ENCODE measurements at regions not wholly inside any gene's neighbourhood (a gene's known extent, or its start where the extent isn't known, plus 50 kb on each side); places are given as distances from the start of the nearest gene placed in this dataset.

- Histone ChIP-seq H3K27ac (no peak overlapping the region), H3K27me3 (peaks cover 0 to 12% (median 0%) of the 10 kb centered on the region in 4 donors), H3K9me3 (no peaks in the 10 kb centered on the region), H3K4me1 (peaks cover 0 to 6% (median 0%) of the 10 kb centered on the region in 3 donors), H3K36me3 (no peaks in the 10 kb centered on the region), H3K4me3 (no peak overlapping the region)
- intact Hi-C loops (cut with DNase I), result loop anchor here (5.0 kb wide), 1 partner anchor 131 kb away; no protein-coding TSS in a partner anchor
- WGBS, 2 donors, result 67 to 93% methylated on average over 3 of the region's 3 CpGs
- no peak for DNase-seq
- TF ChIP-seq POLR2A (IDR thresholded peaks at IDR 0.05), result no peak
- TF ChIP-seq CTCF (IDR thresholded peaks at IDR 0.05), result no peak
Observed at GRCh38 chr1:192475970-192476369, 99.6 kb upstream of the RGS1 start.

GRCh38 chr1:192476802-192477298 lies 98.7 kb upstream of the RGS1 start:
- WGBS, 2 donors, result 34 to 39% methylated on average over 9 to 10 of the region's 12 CpGs
- Histone ChIP-seq H3K4me1 (peaks cover 0 to 6% (median 0%) of the 10 kb centered on the region in 3 donors), H3K27ac (peak overlapping the region in 2 of 4 donors; percentile 25 to 26), H3K27me3 (peaks cover 0 to 12% (median 0%) of the 10 kb centered on the region in 4 donors), H3K9me3 (no peaks in the 10 kb centered on the region), H3K36me3 (no peaks in the 10 kb centered on the region), H3K4me3 (no peak overlapping the region)
- intact Hi-C loops (cut with DNase I), result loop anchor here (5.0 kb wide), 1 partner anchor 130 kb away; no protein-coding TSS in a partner anchor
- DNase-seq, result no peak
- TF ChIP-seq CTCF (IDR thresholded peaks at IDR 0.05), result no peak
- TF ChIP-seq POLR2A (IDR thresholded peaks at IDR 0.05), result no peak

- 0 to 1% methylated on average over 2 of the region's 2 CpGs for WGBS, 2 donors
- DNase-seq, result no peak
- Histone ChIP-seq H3K4me3 (no peak overlapping the region), H3K36me3 (no peaks in the 10 kb centered on the region), H3K9me3 (no peaks in the 10 kb centered on the region), H3K27me3 (peaks cover 0 to 12% (median 0%) of the 10 kb centered on the region in 4 donors), H3K27ac (peak overlapping the region in 1 of 4 donors; percentile 26), H3K4me1 (peaks cover 0 to 6% (median 0%) of the 10 kb centered on the region in 3 donors)
- intact Hi-C loops (cut with DNase I), result loop anchor here (5.0 kb wide), 1 partner anchor 130 kb away; no protein-coding TSS in a partner anchor
- no peak for TF ChIP-seq POLR2A (IDR thresholded peaks at IDR 0.05)
- TF ChIP-seq CTCF (IDR thresholded peaks at IDR 0.05), result peak in 5 of 6 experiments; percentile 11 to 73 (median 47)
Observed at GRCh38 chr1:192477630-192478029, 97.9 kb upstream of the RGS1 start.

GRCh38 chr1:192485692-192486436 lies 89.7 kb upstream of the RGS1 start:
- Histone ChIP-seq H3K4me1 (peaks cover 5 to 33% (median 6%) of the 10 kb centered on the region in 3 donors), H3K27ac (peak overlapping the region in 3 of 4 donors; percentile 64 to 76 (median 71)), H3K27me3 (no peaks in the 10 kb centered on the region), H3K9me3 (no peaks in the 10 kb centered on the region), H3K4me3 (no peak overlapping the region), H3K36me3 (no peaks in the 10 kb centered on the region)
- TF ChIP-seq POLR2A (IDR thresholded peaks at IDR 0.05), result no peak
- TF ChIP-seq CTCF (IDR thresholded peaks at IDR 0.05), result no peak
- intact Hi-C loops (cut with DNase I), result no loop called here
- WGBS, 2 donors, result 17 to 28% methylated on average over 1 of the region's 1 CpG
- DNase-seq, result no peak

- Histone ChIP-seq H3K27me3 (no peaks in the 10 kb centered on the region), H3K9me3 (no peaks in the 10 kb centered on the region), H3K36me3 (no peaks in the 10 kb centered on the region), H3K4me1 (peaks cover 5 to 33% (median 6%) of the 10 kb centered on the region in 3 donors), H3K4me3 (no peak overlapping the region), H3K27ac (peak overlapping the region in 2 of 4 donors; percentile 68 to 75)
- DNase-seq, result no peak
- TF ChIP-seq CTCF (IDR thresholded peaks at IDR 0.05) (no peak), POLR2A (IDR thresholded peaks at IDR 0.05) (no peak)
- intact Hi-C loops (cut with DNase I), result no loop called here
Observed at GRCh38 chr1:192488058-192488457, 87.5 kb upstream of the RGS1 start.

Data from esophagus squamous epithelium (tissue), 5 donors.